OCI-LY1 (cell line): ENCODE measurements at regions not wholly inside any gene's neighbourhood (a gene's known extent, or its start where the extent isn't known, plus 50 kb on each side); places are given as distances from the start of the nearest gene placed in this dataset.

Experiments used
- H2AFZ ChIP-seq: fragments of 200-600 bp; sonication (generic), shearing (Covaris generic); 2 replicates; pipeline ENCODE4 v1.6.0; 2014; ENCODE audit warnings: antibody characterized with exemption, mild to moderate bottlenecking, low read length
- H3F3A ChIP-seq: fragments of 200-600 bp; sonication (generic), shearing (Covaris generic); 2 replicates; pipeline ENCODE4 v1.6.0; 2014; ENCODE audit warnings: mild to moderate bottlenecking, antibody characterized with exemption, low read length, moderate library complexity; ENCODE audit not compliant: insufficient read depth
- H3K27ac ChIP-seq: fragments of 200-600 bp; sonication (generic); 2 replicates; pipeline ENCODE4 v1.5.1; 2014; ENCODE audit warnings: low read length, mixed run types, mild to moderate bottlenecking, low read depth; ENCODE audit not compliant: poor library complexity, severe bottlenecking
- H3K27me3 ChIP-seq: fragments of 200-600 bp; sonication (generic); 2 replicates; pipeline ENCODE4 v1.6.0; 2014; ENCODE audit warnings: antibody characterized with exemption, mild to moderate bottlenecking, low read length, moderate library complexity; ENCODE audit not compliant: insufficient read depth
- H3K36me3 ChIP-seq: fragments of 200-600 bp; sonication (generic); 2 replicates; pipeline ENCODE4 v1.6.1; 2014; ENCODE audit warnings: mild to moderate bottlenecking, antibody characterized with exemption, low read length, moderate library complexity, mixed read lengths; ENCODE audit not compliant: insufficient read depth
- H3K4me1 ChIP-seq: fragments of 200-600 bp; sonication (generic); 2 replicates; pipeline ENCODE4 v1.5.1; 2014; ENCODE audit warnings: mild to moderate bottlenecking, low read length, moderate library complexity; ENCODE audit not compliant: insufficient read depth, severe bottlenecking
- H3K4me2 ChIP-seq: fragments of 200-600 bp; sonication (generic), shearing (Covaris generic); 2 replicates; pipeline ENCODE4 v1.6.1; 2014; ENCODE audit warnings: low read length
- H3K4me3 ChIP-seq: fragments of 200-600 bp; sonication (generic); 2 replicates; pipeline ENCODE4 v1.5.1; 2014; ENCODE audit warnings: low read length, low read depth, mild to moderate bottlenecking, mixed read lengths; ENCODE audit not compliant: poor library complexity, severe bottlenecking
- H3K79me2 ChIP-seq: fragments of 200-600 bp; shearing (Covaris generic); 2 replicates; pipeline ENCODE4 v1.6.1; 2016; ENCODE audit warnings: mixed run types, low read length, mixed read lengths; ENCODE audit not compliant: insufficient read depth
- H3K9ac ChIP-seq: fragments of 200-600 bp; sonication (generic), shearing (Covaris generic); 2 replicates; pipeline ENCODE4 v1.6.1; 2014; ENCODE audit warnings: mild to moderate bottlenecking, low read length, mixed read lengths
- H3K9me2 ChIP-seq: fragments of 200-600 bp; sonication (generic), shearing (Covaris generic); 2 replicates; pipeline ENCODE4 v1.6.1; 2014; ENCODE audit warnings: low read depth, mild to moderate bottlenecking, low read length, mixed read lengths
- H3K9me3 ChIP-seq: fragments of 200-600 bp; shearing (Covaris generic); 2 replicates; pipeline ENCODE4 v1.6.1; 2014; ENCODE audit warnings: low read length, mixed read lengths
- H4K20me1 ChIP-seq: fragments of 200-600 bp; sonication (generic), shearing (Covaris generic); 2 replicates; pipeline ENCODE4 v1.6.0; 2016; ENCODE audit warnings: mild to moderate bottlenecking, low read length; ENCODE audit not compliant: insufficient read depth
- EZH2 ChIP-seq: fragments of 200-600 bp; sonication (generic), shearing (Covaris generic); IDR thresholded peaks from 2 replicates; pipeline ENCODE4 v1.8.0; 2017; ENCODE audit warnings: borderline replicate concordance, mixed run types, mild to moderate bottlenecking, antibody characterized with exemption, low read length, moderate library complexity, mixed read lengths
- TF ChIP-seq, protein P1 (sequence below): fragments of 200-600 bp; sonication (generic), shearing (Covaris generic); IDR thresholded peaks from 2 replicates; pipeline ENCODE4 v1.5.1; 2017; ENCODE audit warnings: mild to moderate bottlenecking, antibody characterized with exemption, low read length, moderate library complexity, mixed read lengths

GRCh38 chr2:105629634-105630033 is 115.1 kb upstream of the NCK2 start:
- Histone ChIP-seq H3K9me2 (no peaks in the 10 kb centered on the region), H3K4me3 (no peak overlapping the region), H3K9ac (no peak overlapping the region), H3K4me2 (no peak overlapping the region), H2AFZ (no peak overlapping the region), H3K27ac (no peak overlapping the region), H3K79me2 (no peaks in the 10 kb centered on the region), H4K20me1 (no peaks in the 10 kb centered on the region), H3K27me3 (no peaks in the 10 kb centered on the region), H3K36me3 (no peaks in the 10 kb centered on the region), H3K9me3 (no peaks in the 10 kb centered on the region), H3K4me1 (no peaks in the 10 kb centered on the region), H3F3A (no peaks in the 10 kb centered on the region)
- TF ChIP-seq, protein P1, sequence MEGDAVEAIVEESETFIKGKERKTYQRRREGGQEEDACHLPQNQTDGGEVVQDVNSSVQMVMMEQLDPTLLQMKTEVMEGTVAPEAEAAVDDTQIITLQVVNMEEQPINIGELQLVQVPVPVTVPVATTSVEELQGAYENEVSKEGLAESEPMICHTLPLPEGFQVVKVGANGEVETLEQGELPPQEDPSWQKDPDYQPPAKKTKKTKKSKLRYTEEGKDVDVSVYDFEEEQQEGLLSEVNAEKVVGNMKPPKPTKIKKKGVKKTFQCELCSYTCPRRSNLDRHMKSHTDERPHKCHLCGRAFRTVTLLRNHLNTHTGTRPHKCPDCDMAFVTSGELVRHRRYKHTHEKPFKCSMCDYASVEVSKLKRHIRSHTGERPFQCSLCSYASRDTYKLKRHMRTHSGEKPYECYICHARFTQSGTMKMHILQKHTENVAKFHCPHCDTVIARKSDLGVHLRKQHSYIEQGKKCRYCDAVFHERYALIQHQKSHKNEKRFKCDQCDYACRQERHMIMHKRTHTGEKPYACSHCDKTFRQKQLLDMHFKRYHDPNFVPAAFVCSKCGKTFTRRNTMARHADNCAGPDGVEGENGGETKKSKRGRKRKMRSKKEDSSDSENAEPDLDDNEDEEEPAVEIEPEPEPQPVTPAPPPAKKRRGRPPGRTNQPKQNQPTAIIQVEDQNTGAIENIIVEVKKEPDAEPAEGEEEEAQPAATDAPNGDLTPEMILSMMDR = no peak
- TF ChIP-seq EZH2 = no peak

DNA sequence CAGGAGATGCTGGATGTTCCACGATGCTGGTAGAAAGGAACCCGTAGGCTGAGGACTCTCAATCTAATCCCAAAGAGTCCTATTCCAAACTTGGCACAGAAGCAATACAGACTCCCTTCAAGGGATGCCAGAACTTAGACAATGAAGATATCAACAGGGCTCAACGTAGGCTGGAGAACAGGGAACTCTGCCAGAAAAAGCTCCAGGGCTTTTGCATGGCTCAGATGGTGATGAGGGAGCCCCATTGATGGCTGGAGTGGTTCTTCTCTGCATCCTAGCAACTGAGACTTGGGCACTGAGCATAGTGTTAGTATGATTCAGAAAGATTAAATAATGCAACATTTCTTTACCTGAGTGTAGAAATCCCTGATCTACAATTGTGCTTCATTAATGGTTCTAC is 117.2 kb upstream of the NCK2 start:
- no peak overlapping the region for H3K4me3 ChIP-seq
- H3K9ac ChIP-seq = no peak overlapping the region
- no peak overlapping the region for H3K27ac ChIP-seq
- no peaks in the 10 kb centered on the region for H3F3A ChIP-seq
- H2AFZ ChIP-seq = no peak overlapping the region
- no peaks in the 10 kb centered on the region for H3K27me3 ChIP-seq
- no peaks in the 10 kb centered on the region for H4K20me1 ChIP-seq
- TF ChIP-seq, protein P1 = no peak
- no peaks in the 10 kb centered on the region for H3K79me2 ChIP-seq
- no peaks in the 10 kb centered on the region for H3K9me3 ChIP-seq
- no peaks in the 10 kb centered on the region for H3K4me1 ChIP-seq
- no peak overlapping the region for H3K4me2 ChIP-seq
- H3K9me2 ChIP-seq = no peaks in the 10 kb centered on the region
- H3K36me3 ChIP-seq = no peaks in the 10 kb centered on the region

DNA sequence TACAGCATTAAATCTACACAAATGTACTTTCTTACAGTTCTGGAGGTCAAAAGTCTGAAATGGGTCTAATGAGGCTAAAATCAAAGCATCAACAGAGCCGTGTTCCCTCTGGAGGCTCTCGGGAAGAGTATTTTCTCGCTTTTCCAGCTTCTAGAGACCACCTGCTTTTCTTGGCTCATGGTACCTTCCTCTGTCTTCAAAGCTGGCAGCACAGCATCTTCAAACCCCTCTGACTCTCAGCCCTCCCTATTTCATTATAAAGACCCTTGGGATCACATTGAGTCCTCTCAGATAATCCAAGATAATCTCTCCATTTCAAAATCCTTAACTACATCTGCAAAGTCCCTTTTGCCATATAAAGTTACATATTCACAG is 117.8 kb upstream of the NCK2 start:
- Histone ChIP-seq H4K20me1 (no peaks in the 10 kb centered on the region), H3K36me3 (no peaks in the 10 kb centered on the region), H3F3A (no peaks in the 10 kb centered on the region), H3K9ac (no peak overlapping the region), H2AFZ (no peak overlapping the region), H3K27ac (no peak overlapping the region), H3K79me2 (no peaks in the 10 kb centered on the region), H3K4me3 (no peak overlapping the region), H3K9me2 (no peaks in the 10 kb centered on the region), H3K4me2 (no peak overlapping the region), H3K9me3 (no peaks in the 10 kb centered on the region), H3K4me1 (no peaks in the 10 kb centered on the region), H3K27me3 (no peaks in the 10 kb centered on the region)
- no peak for TF ChIP-seq EZH2
- TF ChIP-seq, protein P1 = no peak
